Aorta (tissue), 5 donors: ENCODE measurements at regions not wholly inside any gene's neighbourhood (a gene's known extent, or its start where the extent isn't known, plus 50 kb on each side); places are given as distances from the start of the nearest gene placed in this dataset.
"Not testable (repeated sequence)": the region's sequence is repeated elsewhere in the genome, so short reads cannot be mapped to it uniquely, and the experiment has no call there.

Source experiments
- ATAC-seq: fragments of 200-7000 bp; cut with Tn5 transposase; one replicate; pipeline ENCODE4 v1.9.1; 2022; ENCODE audit warnings: moderate library complexity; ENCODE audit not compliant: low FRiP score
- DNase-seq, 2 donors: peaks; one replicate each; pipeline ENCODE4 v3.0.0-alpha.2; 2020
- H3K27ac ChIP-seq, 2 donors: one replicate each; pipeline ENCODE4 v1.5.1; 2013; ENCODE audit warnings: low read length in 2 of 2, mild to moderate bottlenecking in 2 of 2, moderate library complexity in 2 of 2, control low read depth in 1 of 2, inconsistent platforms in 1 of 2, low read depth in 1 of 2
- H3K27me3 ChIP-seq, 2 donors: one replicate each; pipeline ENCODE4 v1.6.1; 2013; ENCODE audit warnings: control low read depth in 1 of 2, low read length in 1 of 2, mild to moderate bottlenecking in 1 of 2, moderate library complexity in 1 of 2; ENCODE audit not compliant: insufficient read depth in 2 of 2, control insufficient read depth in 1 of 2
- H3K36me3 ChIP-seq, 2 donors: one replicate each; pipeline ENCODE4 v1.6.1; 2013; ENCODE audit warnings: control low read depth in 1 of 2, low read length in 1 of 2, mild to moderate bottlenecking in 1 of 2; ENCODE audit not compliant: insufficient read depth in 2 of 2, control insufficient read depth in 1 of 2
- H3K4me1 ChIP-seq, 2 donors: one replicate each; pipeline ENCODE4 v1.6.1; 2013; ENCODE audit warnings: low read length in 2 of 2, control low read depth in 1 of 2, mild to moderate bottlenecking in 1 of 2, moderate library complexity in 1 of 2; ENCODE audit not compliant: insufficient read depth in 2 of 2, control insufficient read depth in 1 of 2
- H3K4me3 ChIP-seq, 2 donors: one replicate each; pipeline ENCODE4 v1.5.1; 2013; ENCODE audit warnings: low read length in 2 of 2, control low read depth in 1 of 2, mild to moderate bottlenecking in 1 of 2
- H3K9me3 ChIP-seq: one replicate; pipeline ENCODE4 v1.6.1; 2013; ENCODE audit warnings: mild to moderate bottlenecking, low read length; ENCODE audit not compliant: control insufficient read depth
- WGBS, 2 donors: extraction: QIAGEN DNeasy Blood & Tissue Kit; methylation state at CpG; one replicate each; pipeline ENCODE4 v1.1.7; 2013; 5-methylcytosine and 5-hydroxymethylcytosine counted together
- intact Hi-C, 2 donors: fragments of 100-400 bp; cut with DNase I; formaldehyde crosslinking; loops; one replicate each; pipeline versions ENCODE4 v1.14.2 to v1.15.0; 2022
- donor health status: healthy with polysubstance abuse.
- donor health status: Bipolar disorder and iron deficiency.
- donor health status: DM: no; HTN: no; CAD: no.
- donor health status: DM: no; HTN: no; CAD: no.
- donor health status: DM: yes; HTN: yes; CAD: no.

DNA sequence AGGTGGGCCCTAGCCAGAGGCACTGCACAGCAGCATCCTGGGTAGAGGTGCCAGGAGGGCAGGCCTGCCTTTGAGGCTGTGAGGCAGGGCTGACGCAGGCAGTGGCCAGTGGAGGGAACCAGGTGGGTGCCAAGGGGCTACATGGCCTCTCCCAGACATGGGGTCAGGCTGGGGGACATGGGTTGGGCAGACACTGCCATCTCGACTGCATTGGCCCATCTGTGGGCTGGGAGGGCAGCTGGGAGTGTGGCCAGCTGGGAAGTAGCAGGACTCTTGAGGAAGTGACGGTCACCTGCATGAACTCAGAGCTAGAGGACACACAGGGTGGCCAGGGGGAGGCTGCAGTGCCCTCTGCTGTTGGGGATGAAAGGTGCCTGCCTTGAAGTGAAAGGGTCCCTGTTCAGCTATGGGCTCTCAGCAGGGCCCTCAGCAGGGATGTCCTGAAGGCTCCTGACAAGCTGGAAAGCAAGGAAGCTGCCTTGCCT lies 294.6 kb downstream of the CCDC74A start:
- 71 to 85% methylated on average over 2 to 3 of the region's 3 CpGs for WGBS, 2 donors
- H3K36me3 ChIP-seq, intact Hi-C loops, ATAC-seq, H3K4me3 ChIP-seq, H3K27ac ChIP-seq, H3K9me3 ChIP-seq, H3K4me1 ChIP-seq, H3K27me3 ChIP-seq: not testable (repeated sequence)
- peak in 1 of 2 donors; percentile 51 for DNase-seq

DNA sequence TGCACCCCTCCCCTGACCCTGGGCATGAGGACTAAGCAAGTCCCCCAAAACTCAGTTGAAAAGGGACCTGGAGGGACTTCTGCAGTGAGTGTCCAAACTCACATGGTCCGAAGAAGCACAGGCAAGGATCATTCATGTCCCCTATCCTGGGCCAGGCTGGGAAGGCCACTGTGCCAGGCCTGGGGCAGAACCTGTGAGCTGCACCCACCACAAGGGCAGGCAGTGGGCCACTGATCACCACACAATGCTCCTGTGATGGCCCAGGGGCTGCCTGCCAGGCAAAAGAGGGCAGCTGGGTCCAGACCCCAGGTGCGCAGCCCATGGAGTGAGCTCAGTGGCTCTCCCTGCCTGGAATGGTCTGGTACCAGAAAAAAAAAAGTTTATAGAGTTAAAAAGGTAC lies 295.4 kb downstream of the CCDC74A start:
- H3K27me3 ChIP-seq, H3K4me3 ChIP-seq, H3K9me3 ChIP-seq, H3K27ac ChIP-seq, H3K4me1 ChIP-seq, H3K36me3 ChIP-seq, intact Hi-C loops, ATAC-seq: not testable (repeated sequence)
- 88 to 94% methylated on average over 2 of the region's 2 CpGs for WGBS, 2 donors
- DNase-seq = peak in 1 of 2 donors; percentile 53

DNA sequence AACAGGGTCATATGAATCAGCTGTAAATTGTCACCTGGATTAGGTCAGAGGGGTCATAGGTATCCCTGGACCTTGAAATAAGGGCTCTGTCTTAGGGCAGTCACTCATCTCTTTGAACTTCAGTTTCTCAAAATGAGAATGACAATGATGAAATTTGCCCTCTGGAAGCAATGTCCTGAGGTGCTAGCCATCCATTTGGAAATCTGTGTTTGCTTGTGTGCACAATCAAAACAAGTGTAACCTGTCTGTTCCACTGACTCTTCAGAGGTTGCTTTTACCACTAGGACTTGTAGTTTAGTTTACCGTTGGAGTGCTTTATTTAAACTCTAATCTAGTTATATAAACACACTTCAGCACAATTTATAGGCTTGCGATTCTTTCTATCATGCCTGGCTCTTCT lies 297.3 kb downstream of the CCDC74A start:
- ATAC-seq, DNase-seq, H3K27ac ChIP-seq, H3K9me3 ChIP-seq, H3K4me1 ChIP-seq, intact Hi-C loops, H3K4me3 ChIP-seq, H3K36me3 ChIP-seq, H3K27me3 ChIP-seq: not testable (repeated sequence)
- WGBS, 2 donors = 32 to 52% methylated on average over 2 of the region's 2 CpGs

DNA sequence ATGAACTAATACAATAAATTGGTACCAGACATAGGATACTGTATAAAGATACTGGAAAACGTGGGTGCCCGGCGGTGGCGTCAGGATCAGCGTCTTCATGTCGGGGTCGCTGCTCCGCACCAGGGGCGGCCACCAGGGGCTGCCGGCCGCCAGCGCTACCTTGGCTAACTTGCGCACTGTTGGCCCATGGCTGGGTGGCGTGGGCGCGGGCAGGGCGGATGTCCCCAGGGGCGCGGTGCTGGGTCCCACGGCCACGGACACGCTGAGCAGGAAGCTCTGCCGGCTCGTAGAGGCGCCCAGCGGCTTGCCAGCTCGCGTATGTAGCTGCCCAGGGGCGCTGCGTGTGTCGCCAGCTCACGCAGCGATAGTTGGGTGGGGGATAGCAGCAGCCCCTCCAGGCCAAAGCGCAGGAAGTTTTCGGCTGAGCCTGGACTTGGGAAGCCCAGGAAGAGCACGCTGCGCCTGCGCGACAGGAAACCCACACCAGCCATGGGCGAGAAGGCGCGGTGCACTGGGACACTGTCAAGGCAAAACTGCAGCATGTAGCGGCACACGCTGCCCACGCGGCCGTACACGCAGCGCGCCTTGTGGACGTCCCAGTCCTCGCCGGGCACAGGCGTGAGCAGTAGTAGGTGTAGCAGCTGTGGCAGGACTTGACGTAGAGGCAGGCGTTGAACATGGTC lies 299.9 kb downstream of the CCDC74A start:
- intact Hi-C loops = no loop called here
- Histone ChIP-seq H3K4me3 (no peak overlapping the region), H3K36me3 (no peaks in the 10 kb centered on the region), H3K9me3 (no peaks in the 10 kb centered on the region), H3K4me1 (no peaks in the 10 kb centered on the region), H3K27ac (no peak overlapping the region), H3K27me3 (no peaks in the 10 kb centered on the region)
- 93 to 96% methylated on average over 56 of the region's 56 CpGs for WGBS, 2 donors
- peak in 1 of 2 donors; percentile 63 for DNase-seq
- no peak for ATAC-seq

DNA sequence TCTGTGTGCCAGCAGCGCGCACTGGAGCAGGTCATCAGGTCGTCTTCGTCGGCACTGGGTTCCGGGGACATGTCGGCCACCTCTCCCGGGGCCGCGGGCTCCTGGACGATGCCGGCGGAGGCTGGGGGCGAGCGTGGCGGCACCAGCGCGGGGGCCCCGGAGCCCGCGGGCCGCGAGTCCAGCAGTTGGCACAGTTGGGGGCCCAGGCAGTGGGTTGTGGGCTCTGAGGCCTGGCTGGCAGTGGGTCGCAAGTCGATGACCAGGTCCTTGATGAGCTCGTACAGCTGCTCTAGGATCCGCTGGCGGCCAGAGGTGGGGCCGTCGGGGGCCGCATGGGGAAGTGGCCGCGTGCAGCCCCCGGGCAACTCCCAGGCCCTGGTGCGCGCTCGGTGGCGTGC lies 300.5 kb downstream of the CCDC74A start:
- WGBS, 2 donors = 93 to 95% methylated on average over 31 to 38 of the region's 38 CpGs
- Histone ChIP-seq H3K9me3 (no peaks in the 10 kb centered on the region), H3K4me1 (no peaks in the 10 kb centered on the region), H3K4me3 (no peak overlapping the region), H3K27ac (no peak overlapping the region), H3K36me3 (no peaks in the 10 kb centered on the region), H3K27me3 (no peaks in the 10 kb centered on the region)
- intact Hi-C loops = no loop called here
- no peak for ATAC-seq
- no peak for DNase-seq

DNA sequence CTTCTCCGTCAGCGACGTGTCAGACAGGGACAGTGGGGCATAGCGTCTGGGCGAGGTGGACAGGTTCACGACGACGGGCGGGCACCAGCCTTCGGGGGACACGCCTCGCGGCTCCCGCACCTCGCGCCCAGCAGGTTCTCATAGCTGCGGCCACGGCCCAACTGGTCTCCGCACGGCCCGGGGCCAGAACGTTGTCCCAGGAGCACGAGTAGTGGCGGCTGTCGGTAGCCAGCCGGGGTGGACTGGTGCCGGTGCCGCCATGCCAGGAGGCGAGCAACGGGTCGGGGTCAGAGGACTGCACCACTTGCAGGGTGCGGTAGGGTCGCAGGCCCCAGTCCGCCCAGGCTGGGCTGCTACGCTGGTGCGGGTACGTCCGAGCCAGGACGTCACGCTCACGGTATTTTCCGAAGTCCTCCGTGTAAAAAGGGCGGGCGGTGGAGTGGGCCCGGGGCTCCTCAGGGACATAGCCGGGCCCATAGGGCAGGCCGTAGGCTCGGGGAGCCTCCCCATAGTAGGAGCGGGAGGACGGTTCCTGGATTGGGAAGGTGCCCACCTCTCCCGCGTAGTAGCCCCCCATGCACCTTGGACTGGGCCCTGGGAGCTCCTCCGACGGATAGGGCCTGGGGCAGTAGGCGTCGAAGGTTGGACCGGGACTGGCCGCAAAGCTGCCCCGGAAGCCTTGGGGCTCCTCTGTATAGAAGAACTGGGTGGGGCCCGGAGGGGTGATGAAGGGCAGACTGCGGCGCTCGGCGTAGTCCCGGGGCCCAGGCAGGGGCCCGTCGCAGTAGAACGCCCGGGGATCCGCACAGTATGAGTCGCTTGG lies 301.2 kb downstream of the CCDC74A start:
- ATAC-seq, H3K4me1 ChIP-seq, intact Hi-C loops, H3K36me3 ChIP-seq, H3K27ac ChIP-seq, DNase-seq, H3K4me3 ChIP-seq, H3K27me3 ChIP-seq, H3K9me3 ChIP-seq: not testable (repeated sequence)
- WGBS, 2 donors = 89 to 92% methylated on average over 70 to 72 of the region's 72 CpGs

DNA sequence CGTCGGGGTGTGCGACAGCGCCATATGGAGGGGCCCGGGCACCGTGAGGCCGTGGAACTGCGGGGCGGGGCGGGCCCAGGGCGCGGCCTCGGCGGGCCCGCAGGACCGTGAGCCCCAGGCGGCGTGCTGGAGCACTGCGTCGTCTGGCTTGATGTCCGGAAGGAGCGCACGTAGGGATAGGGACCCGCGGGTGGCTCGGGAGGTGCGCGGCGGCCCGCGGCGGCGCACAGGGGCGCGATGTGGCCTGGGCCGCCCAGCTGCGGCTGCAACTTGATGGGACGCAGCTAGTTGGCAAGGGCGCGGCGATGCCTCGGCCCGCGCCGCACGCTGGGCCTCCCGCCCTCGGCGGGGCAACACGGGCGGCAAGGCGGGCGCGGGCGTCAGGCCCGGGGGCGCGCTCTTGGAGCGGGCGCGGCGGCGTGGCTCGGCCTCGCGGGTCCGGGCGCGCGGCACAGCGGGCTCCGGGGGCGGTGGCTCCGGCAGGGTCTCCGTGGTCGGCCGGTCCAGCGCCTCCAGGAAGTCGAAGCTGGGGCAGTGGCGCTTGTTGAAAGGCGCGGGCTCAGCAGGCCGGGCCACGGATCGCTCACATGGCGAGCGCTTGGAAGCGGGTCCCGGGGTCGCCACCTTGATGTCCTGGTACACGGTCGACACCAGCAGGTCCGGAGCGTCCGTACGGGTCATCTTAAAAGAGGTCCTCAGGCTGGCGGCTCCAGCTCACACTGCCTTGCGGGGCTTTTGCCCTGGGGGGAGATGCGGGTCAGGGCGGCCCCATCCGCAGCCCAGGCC lies 302.0 kb downstream of the CCDC74A start:
- H3K9me3 ChIP-seq, DNase-seq, ATAC-seq, H3K4me3 ChIP-seq, H3K36me3 ChIP-seq, H3K4me1 ChIP-seq, H3K27me3 ChIP-seq, intact Hi-C loops, H3K27ac ChIP-seq: not testable (repeated sequence)
- 10 to 14% methylated on average over 81 to 101 of the region's 101 CpGs for WGBS, 2 donors

DNA sequence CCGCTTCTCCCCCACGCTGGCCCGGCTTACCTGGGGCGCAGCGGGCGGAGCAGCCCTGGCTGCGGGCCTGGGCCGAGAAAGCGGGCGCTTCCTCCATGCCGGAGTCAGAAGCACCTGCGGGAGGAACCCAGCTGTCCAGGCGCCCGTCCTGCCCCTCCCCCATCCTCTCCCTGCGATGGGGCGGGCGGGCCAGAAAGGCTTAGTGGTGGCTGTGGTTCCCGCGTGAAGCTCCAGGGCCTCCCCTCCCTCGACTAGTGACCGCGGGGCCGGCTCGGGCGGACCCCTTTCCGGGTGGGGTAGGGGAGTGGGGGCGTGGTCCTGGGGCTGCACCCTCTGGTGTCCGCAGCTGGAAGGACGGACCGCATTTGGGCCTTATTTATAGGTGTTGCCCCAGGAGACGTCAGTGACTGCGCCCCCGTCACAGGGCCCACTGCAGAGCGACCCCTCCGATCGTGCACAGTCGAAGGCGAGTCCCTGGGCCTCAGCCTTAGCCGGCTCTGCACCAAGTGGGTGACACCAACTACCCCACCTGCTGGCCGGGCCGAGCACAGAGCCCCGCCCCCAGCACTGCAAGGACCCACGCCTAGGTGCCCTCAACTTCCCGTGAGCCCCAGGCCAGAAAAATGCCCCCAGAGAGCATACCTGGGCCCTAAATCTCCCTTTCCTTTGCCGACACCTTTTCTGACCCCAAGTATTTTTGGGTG lies 302.7 kb downstream of the CCDC74A start:
- ATAC-seq, H3K9me3 ChIP-seq, H3K27me3 ChIP-seq, intact Hi-C loops, H3K27ac ChIP-seq, H3K4me1 ChIP-seq, H3K4me3 ChIP-seq, DNase-seq, H3K36me3 ChIP-seq: not testable (repeated sequence)
- WGBS, 2 donors = 61 to 64% methylated on average over 26 to 45 of the region's 45 CpGs
